HEK293 (cell line): ENCODE measurements at regions not wholly inside any gene's neighbourhood (a gene's known extent, or its start where the extent isn't known, plus 50 kb on each side); places are given as distances from the start of the nearest gene placed in this dataset.

Source experiments
- CTCF ChIA-PET: fragments of 350-600 bp; formaldehyde crosslinking; extraction: SDS; loops from one replicate; lab custom pipeline; 2021; ENCODE audit warnings: antibody characterized with exemption; lab: Yijun Ruan, JAX
- POLR2A ChIA-PET: fragments of 300-600 bp; formaldehyde crosslinking; extraction: SDS; loops from one replicate; lab custom pipeline; 2020; ENCODE audit warnings: antibody characterized with exemption, inconsistent platforms; lab: Yijun Ruan, JAX
- H3K27ac ChIP-seq: fragments of 200-500 bp; sonication (Bioruptor generic); 2 replicates; pipeline ENCODE4 v1.5.1; 2014; ENCODE audit warnings: low read depth, low read length, control low read depth, inconsistent platforms; ENCODE audit errors: extremely low read depth
- H3K36me3 ChIP-seq, 2 experiments: fragments of 200-500 bp in 1 of 2; sonication (Bioruptor generic) in 1 of 2; 1 replicate in 1 of 2; 2 replicates in 1 of 2; pipeline ENCODE4 v1.5.1; 2014 to 2017; ENCODE audit warnings: inconsistent platforms in 2 of 2, low read length in 2 of 2; ENCODE audit not compliant: control insufficient read depth in 2 of 2, insufficient read depth in 1 of 2
- H3K4me1 ChIP-seq: fragments of 200-500 bp; sonication (Bioruptor generic); 2 replicates; pipeline ENCODE4 v1.5.1; 2014; ENCODE audit warnings: mild to moderate bottlenecking, low read length, inconsistent platforms; ENCODE audit not compliant: control insufficient read depth, insufficient read depth
- H3K4me3 ChIP-seq: 2 replicates; pipeline ENCODE4 v1.5.1; 2011; ENCODE audit warnings: low read depth, mild to moderate bottlenecking, control low read depth, low read length, moderate library complexity
- H3K9me3 ChIP-seq: fragments of 200-500 bp; sonication (Bioruptor generic); 2 replicates; pipeline ENCODE4 v1.5.1; 2014; ENCODE audit warnings: low read depth, low read length, inconsistent platforms; ENCODE audit not compliant: control insufficient read depth, insufficient read depth
- BCL11A ChIP-seq: fragments of 450-650 bp; formaldehyde crosslinking; IDR thresholded peaks from 2 replicates; pipeline ENCODE4 v1.5.1; 2016; ENCODE audit warnings: low read depth, missing biosample characterization, missing genetic modification characterization
- CTCF ChIP-seq: fragments of 450-650 bp; formaldehyde crosslinking; IDR thresholded peaks from 2 replicates; pipeline ENCODE4 v1.5.1; 2016; ENCODE audit warnings: missing biosample characterization, missing genetic modification characterization
- IKZF3 ChIP-seq: fragments of 450-650 bp; IDR thresholded peaks from 2 replicates; pipeline ENCODE4 v1.5.0; 2018; ENCODE audit warnings: missing biosample characterization, mild to moderate bottlenecking, missing genetic modification characterization, moderate library complexity
- OVOL3 ChIP-seq: fragments of 450-650 bp; formaldehyde crosslinking; IDR thresholded peaks from 2 replicates; pipeline ENCODE4 v1.5.1; 2016; ENCODE audit warnings: missing biosample characterization, missing genetic modification characterization
- ZNF114 ChIP-seq: fragments of 450-650 bp; formaldehyde crosslinking; IDR thresholded peaks from 2 replicates; pipeline ENCODE4 v1.5.0; 2017; ENCODE audit warnings: missing biosample characterization, missing genetic modification characterization
- ZNF280C ChIP-seq: fragments of 450-650 bp; formaldehyde crosslinking; IDR thresholded peaks from 2 replicates; pipeline ENCODE4 v1.5.1; 2016; ENCODE audit warnings: missing biosample characterization, missing genetic modification characterization
- ZNF350 ChIP-seq: fragments of 450-650 bp; formaldehyde crosslinking; IDR thresholded peaks from 2 replicates; pipeline ENCODE4 v1.5.0; 2017; ENCODE audit warnings: missing biosample characterization, mild to moderate bottlenecking, missing genetic modification characterization
- ZNF37A ChIP-seq: fragments of 450-650 bp; IDR thresholded peaks from 2 replicates; pipeline ENCODE4 v1.5.1; 2018; ENCODE audit warnings: missing biosample characterization, missing genetic modification characterization
- ZNF423 ChIP-seq: fragments of 450-650 bp; formaldehyde crosslinking; IDR thresholded peaks from 2 replicates; pipeline ENCODE4 v1.5.1; 2016; ENCODE audit warnings: missing biosample characterization, missing genetic modification characterization
- ZNF529 ChIP-seq: fragments of 450-650 bp; formaldehyde crosslinking; IDR thresholded peaks from 2 replicates; pipeline ENCODE4 v1.5.1; 2017; ENCODE audit warnings: missing genetic modification characterization, missing biosample characterization; ENCODE audit not compliant: insufficient replicate concordance
- ZNF558 ChIP-seq: fragments of 450-650 bp; formaldehyde crosslinking; IDR thresholded peaks from 2 replicates; pipeline ENCODE4 v1.5.1; 2016; ENCODE audit warnings: missing biosample characterization, missing genetic modification characterization
- ZNF629 ChIP-seq: fragments of 450-650 bp; formaldehyde crosslinking; IDR thresholded peaks from 2 replicates; pipeline ENCODE4 v1.5.1; 2017; ENCODE audit warnings: missing biosample characterization, missing genetic modification characterization
- ZNF654 ChIP-seq: fragments of 450-650 bp; formaldehyde crosslinking; IDR thresholded peaks from 2 replicates; pipeline ENCODE4 v1.5.1; 2016; ENCODE audit warnings: low read depth, missing biosample characterization, missing genetic modification characterization
- ZNF677 ChIP-seq: fragments of 450-650 bp; IDR thresholded peaks from 2 replicates; pipeline ENCODE4 v1.5.0; 2018; ENCODE audit warnings: missing biosample characterization, mild to moderate bottlenecking, missing genetic modification characterization, moderate library complexity
- ZNF837 ChIP-seq: fragments of 450-650 bp; formaldehyde crosslinking; IDR thresholded peaks from 2 replicates; pipeline ENCODE4 v1.5.1; 2016; ENCODE audit warnings: missing biosample characterization, missing genetic modification characterization
- ZNF843 ChIP-seq: fragments of 450-650 bp; formaldehyde crosslinking; IDR thresholded peaks from 2 replicates; pipeline ENCODE4 v1.5.1; 2016; ENCODE audit warnings: missing biosample characterization, missing genetic modification characterization
- TF ChIP-seq, protein P1 (sequence below): fragments of 450-650 bp; formaldehyde crosslinking; IDR thresholded peaks from 2 replicates; pipeline ENCODE4 v1.5.1; 2016; ENCODE audit warnings: missing biosample characterization, missing genetic modification characterization
- TF ChIP-seq, protein P2 (sequence below): fragments of 450-650 bp; formaldehyde crosslinking; conservative IDR thresholded peaks from 2 replicates; pipeline ENCODE4 v1.5.1; 2016; ENCODE audit warnings: low read depth, missing biosample characterization, missing genetic modification characterization
- TF ChIP-seq, protein P3 (sequence below): fragments of 450-650 bp; formaldehyde crosslinking; IDR thresholded peaks from 2 replicates; pipeline ENCODE4 v1.5.1; 2016; ENCODE audit warnings: missing biosample characterization, missing genetic modification characterization, borderline replicate concordance

DNA sequence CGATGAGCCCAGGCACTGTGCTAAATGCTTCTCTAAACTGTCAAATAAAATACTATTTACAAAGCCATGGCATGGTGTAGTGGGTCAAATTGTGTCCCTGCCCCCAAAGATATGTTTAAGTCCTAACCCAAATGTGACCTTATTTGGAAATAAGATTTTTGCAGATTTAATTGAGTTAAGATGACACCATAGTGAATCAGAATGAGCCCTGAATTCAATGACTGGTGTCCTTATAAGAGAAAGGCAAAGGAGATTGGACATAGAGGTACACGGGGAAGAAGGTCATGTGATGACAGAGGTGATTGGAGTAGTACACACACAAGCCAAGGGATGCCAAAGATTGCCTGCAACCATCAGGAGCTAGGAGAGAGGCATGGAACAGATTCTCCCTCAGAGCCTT lies 121.6 kb upstream of the VEPH1 start:
- H3K4me1 ChIP-seq: no peaks in the 10 kb centered on the region
- CTCF ChIA-PET: no interaction called here
- H3K4me3 ChIP-seq: no peak overlapping the region
- H3K9me3 ChIP-seq: no peaks in the 10 kb centered on the region
- TF ChIP-seq, protein P1, sequence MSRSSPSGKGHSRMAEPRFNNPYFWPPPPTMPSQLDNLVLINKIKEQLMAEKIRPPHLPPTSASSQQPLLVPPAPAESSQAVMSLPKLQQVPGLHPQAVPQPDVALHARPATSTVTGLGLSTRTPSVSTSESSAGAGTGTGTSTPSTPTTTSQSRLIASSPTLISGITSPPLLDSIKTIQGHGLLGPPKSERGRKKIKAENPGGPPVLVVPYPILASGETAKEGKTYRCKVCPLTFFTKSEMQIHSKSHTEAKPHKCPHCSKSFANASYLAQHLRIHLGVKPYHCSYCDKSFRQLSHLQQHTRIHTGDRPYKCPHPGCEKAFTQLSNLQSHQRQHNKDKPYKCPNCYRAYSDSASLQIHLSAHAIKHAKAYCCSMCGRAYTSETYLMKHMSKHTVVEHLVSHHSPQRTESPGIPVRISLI: no peak
- TF ChIP-seq ZNF558 (tag by site-specific recombination): no peak
- no peak for TF ChIP-seq ZNF423 (tag by site-specific recombination)
- no peak for TF ChIP-seq IKZF3
- no peak for TF ChIP-seq BCL11A (tag by site-specific recombination)
- TF ChIP-seq, protein P2, sequence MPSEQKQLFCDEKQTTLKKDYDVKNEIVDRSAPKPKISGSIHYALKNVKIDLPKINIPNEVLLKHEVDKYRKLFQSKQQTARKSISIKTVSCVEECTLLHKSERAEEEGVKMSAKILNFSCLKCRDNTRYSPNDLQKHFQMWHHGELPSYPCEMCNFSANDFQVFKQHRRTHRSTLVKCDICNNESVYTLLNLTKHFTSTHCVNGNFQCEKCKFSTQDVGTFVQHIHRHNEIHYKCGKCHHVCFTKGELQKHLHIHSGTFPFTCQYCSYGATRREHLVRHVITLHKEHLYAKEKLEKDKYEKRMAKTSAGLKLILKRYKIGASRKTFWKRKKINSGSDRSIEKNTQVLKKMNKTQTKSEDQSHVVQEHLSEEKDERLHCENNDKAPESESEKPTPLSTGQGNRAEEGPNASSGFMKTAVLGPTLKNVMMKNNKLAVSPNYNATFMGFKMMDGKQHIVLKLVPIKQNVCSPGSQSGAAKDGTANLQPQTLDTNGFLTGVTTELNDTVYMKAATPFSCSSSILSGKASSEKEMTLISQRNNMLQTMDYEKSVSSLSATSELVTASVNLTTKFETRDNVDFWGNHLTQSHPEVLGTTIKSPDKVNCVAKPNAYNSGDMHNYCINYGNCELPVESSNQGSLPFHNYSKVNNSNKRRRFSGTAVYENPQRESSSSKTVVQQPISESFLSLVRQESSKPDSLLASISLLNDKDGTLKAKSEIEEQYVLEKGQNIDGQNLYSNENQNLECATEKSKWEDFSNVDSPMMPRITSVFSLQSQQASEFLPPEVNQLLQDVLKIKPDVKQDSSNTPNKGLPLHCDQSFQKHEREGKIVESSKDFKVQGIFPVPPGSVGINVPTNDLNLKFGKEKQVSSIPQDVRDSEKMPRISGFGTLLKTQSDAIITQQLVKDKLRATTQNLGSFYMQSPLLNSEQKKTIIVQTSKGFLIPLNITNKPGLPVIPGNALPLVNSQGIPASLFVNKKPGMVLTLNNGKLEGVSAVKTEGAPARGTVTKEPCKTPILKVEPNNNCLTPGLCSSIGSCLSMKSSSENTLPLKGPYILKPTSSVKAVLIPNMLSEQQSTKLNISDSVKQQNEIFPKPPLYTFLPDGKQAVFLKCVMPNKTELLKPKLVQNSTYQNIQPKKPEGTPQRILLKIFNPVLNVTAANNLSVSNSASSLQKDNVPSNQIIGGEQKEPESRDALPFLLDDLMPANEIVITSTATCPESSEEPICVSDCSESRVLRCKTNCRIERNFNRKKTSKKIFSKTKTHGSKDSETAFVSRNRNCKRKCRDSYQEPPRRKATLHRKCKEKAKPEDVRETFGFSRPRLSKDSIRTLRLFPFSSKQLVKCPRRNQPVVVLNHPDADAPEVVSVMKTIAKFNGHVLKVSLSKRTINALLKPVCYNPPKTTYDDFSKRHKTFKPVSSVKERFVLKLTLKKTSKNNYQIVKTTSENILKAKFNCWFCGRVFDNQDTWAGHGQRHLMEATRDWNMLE (tag by site-specific recombination): no peak
- TF ChIP-seq ZNF114 (tag by site-specific recombination): no peak
- TF ChIP-seq ZNF529: no peak
- TF ChIP-seq ZNF677 (tag by site-specific recombination): no peak
- TF ChIP-seq ZNF843: no peak
- TF ChIP-seq ZNF350 (tag by site-specific recombination): no peak
- no peak for TF ChIP-seq ZNF654
- no peak for TF ChIP-seq CTCF (tag by site-specific recombination)
- no peak for TF ChIP-seq ZNF37A (tag by site-specific recombination)
- no peak for TF ChIP-seq OVOL3 (tag by site-specific recombination)
- TF ChIP-seq, protein P3, sequence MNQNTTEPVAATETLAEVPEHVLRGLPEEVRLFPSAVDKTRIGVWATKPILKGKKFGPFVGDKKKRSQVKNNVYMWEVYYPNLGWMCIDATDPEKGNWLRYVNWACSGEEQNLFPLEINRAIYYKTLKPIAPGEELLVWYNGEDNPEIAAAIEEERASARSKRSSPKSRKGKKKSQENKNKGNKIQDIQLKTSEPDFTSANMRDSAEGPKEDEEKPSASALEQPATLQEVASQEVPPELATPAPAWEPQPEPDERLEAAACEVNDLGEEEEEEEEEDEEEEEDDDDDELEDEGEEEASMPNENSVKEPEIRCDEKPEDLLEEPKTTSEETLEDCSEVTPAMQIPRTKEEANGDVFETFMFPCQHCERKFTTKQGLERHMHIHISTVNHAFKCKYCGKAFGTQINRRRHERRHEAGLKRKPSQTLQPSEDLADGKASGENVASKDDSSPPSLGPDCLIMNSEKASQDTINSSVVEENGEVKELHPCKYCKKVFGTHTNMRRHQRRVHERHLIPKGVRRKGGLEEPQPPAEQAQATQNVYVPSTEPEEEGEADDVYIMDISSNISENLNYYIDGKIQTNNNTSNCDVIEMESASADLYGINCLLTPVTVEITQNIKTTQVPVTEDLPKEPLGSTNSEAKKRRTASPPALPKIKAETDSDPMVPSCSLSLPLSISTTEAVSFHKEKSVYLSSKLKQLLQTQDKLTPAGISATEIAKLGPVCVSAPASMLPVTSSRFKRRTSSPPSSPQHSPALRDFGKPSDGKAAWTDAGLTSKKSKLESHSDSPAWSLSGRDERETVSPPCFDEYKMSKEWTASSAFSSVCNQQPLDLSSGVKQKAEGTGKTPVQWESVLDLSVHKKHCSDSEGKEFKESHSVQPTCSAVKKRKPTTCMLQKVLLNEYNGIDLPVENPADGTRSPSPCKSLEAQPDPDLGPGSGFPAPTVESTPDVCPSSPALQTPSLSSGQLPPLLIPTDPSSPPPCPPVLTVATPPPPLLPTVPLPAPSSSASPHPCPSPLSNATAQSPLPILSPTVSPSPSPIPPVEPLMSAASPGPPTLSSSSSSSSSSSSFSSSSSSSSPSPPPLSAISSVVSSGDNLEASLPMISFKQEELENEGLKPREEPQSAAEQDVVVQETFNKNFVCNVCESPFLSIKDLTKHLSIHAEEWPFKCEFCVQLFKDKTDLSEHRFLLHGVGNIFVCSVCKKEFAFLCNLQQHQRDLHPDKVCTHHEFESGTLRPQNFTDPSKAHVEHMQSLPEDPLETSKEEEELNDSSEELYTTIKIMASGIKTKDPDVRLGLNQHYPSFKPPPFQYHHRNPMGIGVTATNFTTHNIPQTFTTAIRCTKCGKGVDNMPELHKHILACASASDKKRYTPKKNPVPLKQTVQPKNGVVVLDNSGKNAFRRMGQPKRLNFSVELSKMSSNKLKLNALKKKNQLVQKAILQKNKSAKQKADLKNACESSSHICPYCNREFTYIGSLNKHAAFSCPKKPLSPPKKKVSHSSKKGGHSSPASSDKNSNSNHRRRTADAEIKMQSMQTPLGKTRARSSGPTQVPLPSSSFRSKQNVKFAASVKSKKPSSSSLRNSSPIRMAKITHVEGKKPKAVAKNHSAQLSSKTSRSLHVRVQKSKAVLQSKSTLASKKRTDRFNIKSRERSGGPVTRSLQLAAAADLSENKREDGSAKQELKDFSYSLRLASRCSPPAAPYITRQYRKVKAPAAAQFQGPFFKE (tag by site-specific recombination): no peak
- no peak for TF ChIP-seq ZNF837 (tag by site-specific recombination)
- TF ChIP-seq ZNF629: no peak
- no peak for TF ChIP-seq ZNF280C (tag by site-specific recombination)
- TF ChIP-seq, all 188 proteins: peak for 0
- Histone ChIP-seq H3K36me3 (no peaks in the 10 kb centered on the region), H3K27ac (no peak overlapping the region)
- POLR2A ChIA-PET: no interaction called here
